ENCODE measurements at regions not wholly inside any gene's neighbourhood (a gene's known extent, or its start where the extent isn't known, plus 50 kb on each side); places are given as distances from the start of the nearest gene placed in this dataset.

GRCh38 chr15:98375513-98376340 is 272.6 kb upstream of the IGF1R start:
- peaks cover 0 to 20% (median 14%) of the 10 kb centered on the region in 8 donors for H3K9me3 ChIP-seq
- H3K36me3 ChIP-seq, result no peaks in the 10 kb centered on the region
- H3K4me3 ChIP-seq, result no peak overlapping the region
- no peaks in the 10 kb centered on the region for H3K27me3 ChIP-seq (replicated peaks in 1 of 7)
- no peak for DNase-seq
- 81 to 88% (median 84%) methylated on average over 7 of the region's 7 CpGs for WGBS, 5 donors
- TF ChIP-seq POLR2AphosphoS5 (IDR thresholded peaks at IDR 0.05), result no peak
- no peak for TF ChIP-seq POLR2A (IDR thresholded peaks at IDR 0.05)
- TF ChIP-seq CTCF (IDR thresholded peaks at IDR 0.05 in 8 of 11, conservative IDR thresholded peaks at IDR 0.05 in 3 of 11), result no peak
- H3K27ac ChIP-seq, result no peak overlapping the region
- H3K4me1 ChIP-seq, result no peaks in the 10 kb centered on the region
- intact Hi-C loops (cut with DNase I; ENCODE audit: low total_unique reads), result no loop called here

- Histone ChIP-seq H3K9me3 (peaks cover 0 to 20% (median 14%) of the 10 kb centered on the region in 8 donors), H3K27me3 (replicated peaks in 1 of 7) (no peaks in the 10 kb centered on the region), H3K4me3 (no peak overlapping the region), H3K36me3 (no peaks in the 10 kb centered on the region), H3K27ac (no peak overlapping the region), H3K4me1 (no peaks in the 10 kb centered on the region)
- no peak for DNase-seq
- TF ChIP-seq POLR2AphosphoS5 (IDR thresholded peaks at IDR 0.05) (no peak), CTCF (IDR thresholded peaks at IDR 0.05 in 8 of 11, conservative IDR thresholded peaks at IDR 0.05 in 3 of 11) (no peak), POLR2A (IDR thresholded peaks at IDR 0.05) (no peak)
- intact Hi-C loops (cut with DNase I; ENCODE audit: low total_unique reads), result no loop called here
- 75 to 86% (median 82%) methylated on average over 3 of the region's 3 CpGs for WGBS, 5 donors
These were observed 267.6 kb upstream of the IGF1R start for GRCh38 chr15:98380721-98381120.

- H3K4me3 ChIP-seq, result no peak overlapping the region
- DNase-seq, result no peak
- 80 to 91% (median 88%) methylated on average over 2 of the region's 2 CpGs for WGBS, 5 donors
- intact Hi-C loops (cut with DNase I; ENCODE audit: low total_unique reads), result no loop called here
- H3K9me3 ChIP-seq, result peaks cover 0 to 20% (median 14%) of the 10 kb centered on the region in 8 donors
- H3K4me1 ChIP-seq, result no peaks in the 10 kb centered on the region
- H3K27me3 ChIP-seq (replicated peaks in 1 of 7), result no peaks in the 10 kb centered on the region
- H3K27ac ChIP-seq, result no peak overlapping the region
- no peaks in the 10 kb centered on the region for H3K36me3 ChIP-seq
- no peak for TF ChIP-seq POLR2AphosphoS5 (IDR thresholded peaks at IDR 0.05)
These were observed 266.9 kb upstream of the IGF1R start for GRCh38 chr15:98381446-98381845.

GRCh38 chr15:98382139-98382538 is 266.2 kb upstream of the IGF1R start:
- Histone ChIP-seq H3K27ac (no peak overlapping the region), H3K4me1 (no peaks in the 10 kb centered on the region), H3K36me3 (no peaks in the 10 kb centered on the region), H3K4me3 (no peak overlapping the region), H3K9me3 (peaks cover 0 to 18% (median 14%) of the 10 kb centered on the region in 8 donors), H3K27me3 (replicated peaks in 1 of 7) (no peaks in the 10 kb centered on the region)
- intact Hi-C loops (cut with DNase I; ENCODE audit: low total_unique reads), result no loop called here
- TF ChIP-seq POLR2A (IDR thresholded peaks at IDR 0.05) (no peak), POLR2AphosphoS5 (IDR thresholded peaks at IDR 0.05) (no peak), CTCF (IDR thresholded peaks at IDR 0.05 in 8 of 11, conservative IDR thresholded peaks at IDR 0.05 in 3 of 11) (no peak)
- no peak for DNase-seq
- 54 to 62% (median 56%) methylated on average over 6 of the region's 6 CpGs for WGBS, 5 donors

Measured in spleen (tissue), 11 donors.